Fibroblast of pulmonary artery (primary cell): ENCODE measurements at regions not wholly inside any gene's neighbourhood (a gene's known extent, or its start where the extent isn't known, plus 50 kb on each side); places are given as distances from the start of the nearest gene placed in this dataset.

Experiments used
- DNase-seq: peaks from one replicate; pipeline ENCODE4 v3.0.0-alpha.2; 2010; ENCODE audit warnings: low read depth
- H3K4me3 ChIP-seq: replicated peaks from 2 replicates; pipeline ENCODE4 v1.5.1; 2011; ENCODE audit warnings: low read depth, mild to moderate bottlenecking, control low read depth, low read length, moderate library complexity
- CTCF ChIP-seq: IDR thresholded peaks from 2 replicates; pipeline ENCODE4 v1.5.1; 2011; ENCODE audit warnings: mild to moderate bottlenecking, control low read depth, low read length, inconsistent platforms; ENCODE audit errors: missing control alignments

- TF ChIP-seq CTCF, result no peak
- DNase-seq, result no peak
- no peak overlapping the region for H3K4me3 ChIP-seq
These were observed 354.8 kb upstream of the SOX5 start for GRCh38 chr12:24304285-24304684.

GRCh38 chr12:24302708-24303107 lies 353.2 kb upstream of the SOX5 start:
- no peak overlapping the region for H3K4me3 ChIP-seq
- TF ChIP-seq CTCF, result no peak
- DNase-seq, result no peak

- no peak overlapping the region for H3K4me3 ChIP-seq
- TF ChIP-seq CTCF, result no peak
- DNase-seq, result no peak
These were observed 348.0 kb upstream of the SOX5 start for GRCh38 chr12:24297516-24297915.

GRCh38 chr12:24293549-24293948 lies 344.1 kb upstream of the SOX5 start:
- TF ChIP-seq CTCF, result no peak
- DNase-seq, result no peak
- H3K4me3 ChIP-seq, result no peak overlapping the region

- DNase-seq, result no peak
- no peak for TF ChIP-seq CTCF
- no peak overlapping the region for H3K4me3 ChIP-seq
These were observed 338.5 kb upstream of the SOX5 start for GRCh38 chr12:24287963-24288362.

- TF ChIP-seq CTCF, result no peak
- DNase-seq, result no peak
- H3K4me3 ChIP-seq, result no peak overlapping the region
These were observed 336.0 kb upstream of the SOX5 start for GRCh38 chr12:24285448-24285847.

- H3K4me3 ChIP-seq, result no peak overlapping the region
- no peak for DNase-seq
- no peak for TF ChIP-seq CTCF
These were observed 331.9 kb upstream of the SOX5 start for GRCh38 chr12:24281341-24281740.
